ENCODE measurements at regions not wholly inside any gene's neighbourhood (a gene's known extent, or its start where the extent isn't known, plus 50 kb on each side); places are given as distances from the start of the nearest gene placed in this dataset.
"Not testable (repeated sequence)": the region's sequence is repeated elsewhere in the genome, so short reads cannot be mapped to it uniquely, and the experiment has no call there.

DNA sequence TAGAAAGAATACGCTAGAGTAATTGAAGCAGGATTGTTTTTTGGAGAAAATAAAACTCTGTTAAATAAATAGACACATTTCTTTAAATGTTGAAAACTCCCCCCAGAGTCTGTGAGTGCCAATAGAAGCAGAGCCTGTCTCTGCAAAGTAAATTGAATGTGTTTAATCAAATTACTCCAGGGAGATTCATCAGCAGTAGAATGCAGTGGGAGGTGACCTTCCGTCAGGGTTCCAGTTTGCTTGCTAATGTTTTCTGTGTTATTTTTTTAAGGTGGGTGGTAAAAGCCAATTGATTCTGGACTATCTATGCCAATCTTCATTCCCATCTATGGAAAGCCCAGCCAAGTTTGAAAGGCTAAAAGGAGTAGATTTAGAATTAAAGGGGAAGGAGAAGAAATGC, 612.4 kb upstream of the GRM7 start:
- no peak for DNase-seq

DNA sequence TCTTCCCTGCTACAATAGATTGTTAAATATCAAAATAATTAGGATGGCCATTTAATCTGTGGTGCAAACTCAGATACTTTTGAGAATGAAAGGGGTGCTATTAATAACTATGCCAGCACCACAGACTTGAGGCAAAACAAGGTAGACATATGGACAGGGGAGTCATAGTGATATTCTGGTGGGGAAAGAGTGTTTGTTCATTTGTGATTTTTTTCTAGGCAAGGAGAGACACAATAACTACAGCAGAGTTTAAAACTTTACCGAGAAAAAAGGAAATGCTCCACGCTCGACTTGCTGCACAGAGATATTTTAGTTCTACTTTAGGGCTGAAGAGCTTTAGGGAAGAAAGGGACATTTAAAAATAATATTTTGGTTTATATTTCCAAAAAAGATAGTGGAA, 611.2 kb upstream of the GRM7 start:
- no peak for DNase-seq

DNA sequence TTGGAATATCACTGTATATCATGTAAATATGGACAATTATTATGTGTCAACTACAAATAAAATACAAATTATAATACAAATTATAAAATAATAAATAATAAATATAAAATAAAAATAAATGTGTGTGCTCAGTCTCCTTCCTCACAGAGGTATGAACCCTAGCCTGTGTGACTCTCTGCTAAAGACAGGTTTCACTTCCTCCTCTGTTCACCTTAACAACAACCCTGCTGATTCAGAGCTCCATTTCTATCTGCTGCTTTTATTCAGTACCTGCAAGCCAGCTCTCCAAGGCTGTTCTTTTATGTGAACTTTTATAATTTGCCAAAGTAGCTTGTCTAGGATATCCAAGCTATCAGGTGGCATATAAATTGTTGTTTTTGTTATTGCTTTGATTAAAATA, 610.7 kb upstream of the GRM7 start:
- no peak for DNase-seq

DNA sequence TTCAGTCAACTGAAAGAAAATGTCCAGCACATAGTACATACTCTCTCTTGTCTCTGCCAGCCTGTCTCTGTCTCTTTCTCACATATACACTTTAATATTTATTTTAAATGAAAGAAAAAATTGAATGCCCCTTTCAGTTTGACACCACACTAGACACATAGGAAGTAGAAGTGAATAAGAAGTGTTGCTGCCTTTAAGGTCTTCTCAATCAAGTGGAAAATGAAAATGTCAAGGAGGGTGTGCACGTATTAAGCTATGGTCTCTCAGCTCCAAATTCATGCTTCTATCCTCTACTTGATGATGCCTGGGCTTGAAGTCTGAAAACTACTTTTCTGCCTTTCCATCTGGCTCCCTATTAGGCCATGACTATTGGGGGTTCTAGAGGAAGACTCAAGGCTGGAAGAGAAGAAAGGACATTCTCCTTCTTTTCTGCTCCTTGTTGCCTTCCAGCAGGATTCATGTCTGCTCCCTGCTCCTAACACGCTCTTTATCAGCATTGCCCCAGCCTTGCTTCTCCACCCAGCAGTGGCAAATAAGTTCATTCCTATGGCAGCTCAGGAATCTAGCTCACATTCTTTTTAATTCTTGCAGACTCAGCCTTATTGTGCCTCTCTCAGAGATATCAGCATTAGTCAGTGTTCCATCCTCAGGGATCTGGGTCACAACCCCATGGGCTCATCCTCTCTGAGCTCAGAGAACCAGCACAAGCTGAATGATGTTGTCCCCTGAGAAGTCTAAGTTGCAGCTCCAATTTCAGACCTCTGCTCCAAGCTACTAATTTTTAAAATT, 609.1 kb upstream of the GRM7 start:
- no peak for DNase-seq

DNA sequence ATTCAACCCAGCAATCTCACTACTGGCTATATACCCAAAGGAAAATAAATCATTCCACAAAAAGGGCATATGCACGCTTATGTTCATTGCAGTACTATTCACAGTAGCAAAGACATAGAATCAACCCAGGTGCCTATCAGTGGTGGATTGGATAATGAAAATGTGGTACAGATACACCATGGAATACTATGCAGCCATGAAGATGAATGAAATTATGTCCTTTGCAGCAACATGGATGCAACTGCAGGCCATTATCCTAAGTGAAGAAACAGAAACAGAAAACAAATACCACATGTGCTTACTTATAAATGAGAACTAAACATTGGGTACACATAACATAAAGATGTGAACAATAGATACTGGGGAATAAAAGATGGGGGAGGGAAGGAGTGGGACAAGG, 606.4 kb upstream of the GRM7 start:
- no peak for DNase-seq

DNA sequence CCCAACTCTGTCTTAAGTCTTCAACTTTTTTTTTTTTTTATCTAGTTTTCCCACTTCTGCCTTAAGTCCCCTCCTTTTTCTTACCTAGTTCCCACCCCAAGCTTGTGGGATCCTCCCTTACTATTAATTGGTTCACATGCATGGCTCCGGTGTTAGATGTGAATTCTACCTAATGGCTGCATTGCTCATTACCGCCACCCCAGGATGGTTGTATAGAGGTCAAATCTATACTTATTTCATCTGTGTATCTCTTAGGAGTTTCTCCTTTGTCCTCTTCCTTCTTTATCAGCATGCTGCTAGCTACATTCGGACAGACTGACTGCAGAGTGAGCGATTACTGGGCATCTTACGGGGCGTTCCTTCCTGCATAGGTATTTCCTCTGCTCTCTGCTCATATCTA, 605.7 kb upstream of the GRM7 start:
- DNase-seq: no peak

DNA sequence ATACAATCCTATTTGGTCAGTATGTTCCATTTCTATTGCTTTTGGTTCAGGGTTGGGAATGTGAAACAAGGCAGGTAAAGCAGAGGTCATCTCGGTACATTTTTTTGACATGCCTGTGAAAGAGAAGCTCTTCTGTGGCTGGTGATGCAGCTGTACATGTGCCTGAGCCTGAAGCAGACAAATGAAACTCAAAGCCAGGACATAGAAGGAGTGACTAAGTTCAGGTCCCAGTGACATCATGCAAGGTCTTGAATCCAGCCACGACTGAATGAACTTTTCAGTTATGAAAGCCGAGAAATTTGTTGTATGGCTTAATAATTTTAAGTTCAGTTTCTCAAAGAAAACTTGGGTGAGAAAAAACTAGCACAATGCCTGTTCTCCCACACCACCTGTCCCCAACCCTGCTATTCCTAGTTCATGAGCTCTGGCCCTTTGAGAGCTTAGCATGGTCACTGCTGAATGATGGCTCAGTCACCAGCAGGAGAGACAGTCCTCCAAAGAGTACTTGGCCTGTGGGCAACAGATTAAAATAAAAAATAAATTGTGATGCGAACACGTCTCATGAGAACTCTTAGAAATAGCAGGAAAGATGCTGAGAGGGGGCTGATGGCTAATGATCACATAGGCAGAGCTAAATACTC, 600.2 kb upstream of the GRM7 start:
- no peak for DNase-seq

DNA sequence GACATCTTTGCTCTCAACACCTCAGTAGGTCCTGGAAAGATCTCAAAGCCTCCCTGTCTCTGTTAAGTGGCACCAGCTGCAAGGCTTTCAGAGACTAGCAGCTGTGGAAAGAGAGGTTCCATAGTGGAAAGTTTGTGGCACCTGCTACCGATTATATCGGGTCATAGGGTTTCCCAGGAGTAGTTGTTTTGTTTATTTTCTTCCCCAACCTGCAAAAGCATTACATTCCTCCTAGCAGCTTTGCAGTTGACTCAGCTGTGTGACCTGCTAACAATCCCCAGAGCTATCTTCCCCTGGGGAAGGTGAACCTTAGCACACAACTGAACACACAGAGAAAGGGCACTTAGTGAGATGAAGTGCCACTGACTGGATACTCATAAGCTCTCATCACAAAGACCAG, 598.9 kb upstream of the GRM7 start:
- DNase-seq: no peak

DNA sequence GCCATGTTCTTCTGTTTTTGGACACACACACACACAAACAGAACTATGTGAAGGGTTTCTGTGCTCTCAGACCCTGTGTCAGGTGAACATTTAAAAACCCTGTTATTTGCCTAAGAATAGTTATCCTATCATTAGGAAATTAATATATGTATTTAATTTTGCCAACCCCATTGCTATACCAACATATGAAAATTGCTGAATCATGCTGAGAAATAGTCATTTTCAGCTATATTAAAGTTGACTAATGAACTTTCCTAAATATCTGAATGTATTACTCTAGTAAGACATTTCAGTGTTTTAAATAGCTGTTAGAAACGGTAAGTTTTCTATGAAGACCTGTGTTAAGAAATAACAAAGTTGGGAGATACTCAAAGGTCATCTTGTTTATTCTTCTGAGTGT, 596.9 kb upstream of the GRM7 start:
- DNase-seq: no peak

DNA sequence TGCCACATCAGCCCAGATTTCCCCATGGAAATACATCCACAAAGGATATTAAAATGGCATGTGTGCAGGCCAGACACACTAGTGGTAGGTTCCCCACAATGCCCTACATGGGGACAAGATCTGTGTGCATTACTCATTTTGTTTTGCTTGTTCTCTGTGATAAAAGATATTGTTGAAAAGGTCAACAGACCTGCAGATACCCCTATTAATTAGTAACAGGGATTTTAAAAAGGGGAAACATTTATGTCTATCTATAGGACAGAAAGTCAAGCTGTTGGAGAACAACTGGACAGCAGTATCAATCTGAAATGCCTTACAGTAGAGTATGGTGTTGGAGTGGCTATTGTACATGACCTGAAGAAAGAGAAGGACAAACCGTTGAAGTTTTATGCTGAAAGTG, 596.0 kb upstream of the GRM7 start:
- no peak for DNase-seq

DNA sequence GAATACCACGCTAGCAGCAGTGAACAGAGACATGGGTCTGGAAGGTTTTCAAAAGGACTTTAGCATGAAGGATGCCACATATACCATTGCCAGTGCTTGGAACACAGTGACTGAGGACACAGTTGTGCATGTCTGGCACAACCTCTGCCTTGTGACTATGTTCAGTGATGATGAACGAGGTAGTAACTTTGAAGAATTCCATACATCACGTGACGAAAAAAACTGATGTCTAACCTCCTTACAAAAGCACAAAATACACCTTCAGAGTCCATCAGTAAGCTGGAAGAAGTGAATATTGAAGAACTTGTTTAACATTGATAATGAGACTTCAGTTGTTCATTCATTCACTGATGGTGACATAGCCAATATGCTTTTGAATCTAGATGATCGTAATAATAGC, 594.8 kb upstream of the GRM7 start:
- no peak for DNase-seq

DNA sequence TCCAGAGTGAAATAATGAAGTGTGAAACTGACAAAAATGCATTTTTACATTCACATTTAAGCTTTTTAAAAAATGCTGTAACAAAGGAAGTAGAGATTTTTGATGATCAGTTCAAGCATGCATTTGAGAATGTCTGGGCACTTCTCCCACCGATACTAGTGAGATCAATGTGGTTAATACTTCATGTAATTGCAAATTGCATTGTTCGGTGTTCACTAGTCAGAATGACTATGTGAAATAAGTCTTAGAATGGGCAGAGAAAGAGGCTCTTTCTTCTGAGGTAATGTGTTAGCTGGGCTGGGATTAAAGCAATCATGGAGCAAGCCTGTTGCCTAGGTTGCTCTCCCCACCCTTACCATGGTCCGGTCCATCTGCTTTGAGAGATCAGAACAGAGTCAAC, 587.0 kb upstream of the GRM7 start:
- DNase-seq: no peak

DNA sequence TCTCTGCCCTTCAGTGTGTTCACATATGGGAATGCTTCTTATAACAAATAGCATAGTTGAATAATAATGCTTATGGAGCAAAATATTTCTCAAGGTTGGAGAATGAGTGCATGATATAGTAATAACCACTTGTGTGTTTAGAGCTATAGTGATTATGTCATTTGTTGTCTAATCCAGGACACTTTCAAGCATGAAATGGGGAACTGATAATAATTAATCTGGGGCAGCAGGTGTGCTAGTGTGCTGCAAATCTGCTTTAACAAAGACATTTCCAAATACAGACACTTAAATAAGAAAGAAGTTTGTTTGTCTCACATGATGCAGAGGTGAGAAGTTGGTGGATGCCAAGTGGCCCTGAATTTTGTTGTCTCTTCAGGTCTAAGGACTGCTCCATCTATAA, 579.3 kb upstream of the GRM7 start:
- no peak for DNase-seq

DNA sequence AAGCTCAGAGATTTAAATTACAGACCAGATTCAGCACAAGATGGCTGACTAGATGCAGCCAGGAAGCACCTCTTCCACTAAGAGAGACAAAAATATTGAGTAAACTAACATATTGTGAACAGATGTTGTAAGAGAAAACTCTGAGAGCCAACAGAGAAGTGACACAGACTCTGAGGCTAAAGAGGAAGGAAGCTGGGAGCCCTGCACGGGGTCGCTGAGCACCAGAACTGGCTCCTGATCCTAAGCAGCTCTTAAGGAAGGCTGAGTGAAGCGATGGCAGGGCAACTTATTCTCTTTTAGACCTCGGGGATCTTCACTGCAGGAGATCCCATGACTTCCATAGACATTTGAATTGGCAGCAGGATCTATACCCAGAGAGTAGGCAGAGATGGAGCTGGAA, 578.0 kb upstream of the GRM7 start:
- DNase-seq: no peak

DNA sequence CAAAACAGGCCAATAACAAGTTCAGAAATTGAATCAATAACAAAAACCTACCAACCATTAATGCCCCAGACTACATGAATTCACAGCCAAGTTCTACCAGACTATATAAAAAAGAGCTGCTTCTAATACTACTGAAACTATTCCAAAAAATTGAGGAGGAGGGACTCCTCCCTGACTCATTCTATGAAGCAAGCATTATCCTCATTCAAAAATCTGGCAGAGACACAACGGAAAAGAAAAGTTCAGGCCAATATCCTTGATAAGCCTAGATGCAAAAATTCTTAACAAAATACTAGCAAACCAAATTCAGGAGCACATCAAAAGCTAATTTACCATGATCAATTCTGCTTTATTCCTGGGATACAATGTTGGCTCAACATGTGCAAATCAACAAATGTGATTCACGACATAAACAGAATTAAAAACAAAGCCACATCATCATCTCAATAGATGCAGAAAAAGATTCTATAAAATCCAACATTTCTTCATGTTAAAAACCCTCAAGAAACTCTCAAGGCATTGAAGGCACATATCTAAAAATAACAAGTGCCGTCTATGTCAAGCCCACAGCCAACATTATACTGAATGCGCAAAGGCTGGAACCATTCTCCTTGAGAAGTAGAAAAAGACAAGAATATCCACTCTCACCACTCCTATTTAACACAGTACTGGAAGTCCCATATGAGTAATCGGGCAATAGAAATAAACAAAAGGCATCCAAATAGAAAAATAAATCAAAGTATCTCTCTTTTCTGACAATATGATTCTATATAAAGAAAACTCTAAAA, 573.6 kb upstream of the GRM7 start:
- DNase-seq: no peak

DNA sequence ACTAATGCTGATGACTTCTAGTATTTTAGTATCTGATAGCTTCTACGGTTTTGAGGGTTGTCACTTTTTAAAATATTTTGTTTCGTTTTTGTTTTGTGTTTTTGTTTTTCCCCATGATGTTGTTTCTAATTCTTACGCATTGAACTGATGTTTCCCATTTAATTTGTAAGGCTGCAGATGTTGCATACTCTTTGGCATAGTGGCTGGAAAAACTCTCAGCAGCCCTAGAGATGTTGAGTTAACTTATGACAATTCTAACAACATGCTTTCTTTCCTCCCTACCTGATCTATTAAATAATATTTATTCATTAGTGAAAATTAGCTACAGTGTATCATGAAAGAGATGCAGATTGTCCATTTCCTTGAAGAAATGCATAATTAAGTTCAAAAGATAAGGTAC, 559.3 kb upstream of the GRM7 start:
- no peak for DNase-seq

DNA sequence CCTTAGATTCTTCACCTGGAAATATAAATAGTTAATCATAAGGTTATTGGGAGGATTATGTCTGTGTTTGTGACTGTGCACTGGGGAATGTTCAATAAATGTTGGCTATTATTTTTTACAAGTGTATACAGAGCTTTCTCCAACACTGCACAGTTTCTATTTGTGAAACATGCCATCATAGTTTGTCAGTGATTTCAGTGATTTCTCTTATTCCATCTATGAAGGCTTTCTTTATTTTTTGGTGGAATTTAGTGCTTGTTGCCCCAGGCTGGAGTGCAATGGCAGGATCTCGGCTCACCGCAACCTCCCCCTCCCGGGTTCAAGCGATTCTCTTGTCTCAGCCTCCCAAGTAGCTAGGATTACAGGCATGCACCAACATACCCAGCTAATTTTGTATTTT, 545.0 kb upstream of the GRM7 start:
- no peak for DNase-seq

DNA sequence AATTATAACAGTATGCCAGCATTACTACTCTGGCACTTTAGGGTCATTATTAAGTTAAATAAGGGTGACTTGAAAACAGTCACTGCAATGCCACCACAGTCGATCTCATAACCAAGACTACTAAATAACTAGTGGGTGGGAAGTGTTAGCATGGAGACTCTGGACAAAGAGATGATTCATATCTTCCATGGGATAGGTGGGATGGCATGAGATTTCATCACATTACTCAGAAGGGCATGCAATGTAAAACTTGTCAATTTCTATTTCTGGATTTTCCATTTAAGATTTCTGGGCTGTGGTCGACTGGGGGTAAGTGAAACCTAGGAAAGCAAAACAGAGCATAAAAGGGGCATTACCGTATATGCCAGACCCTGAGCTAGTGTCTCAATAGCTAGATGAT, 538.9 kb upstream of the GRM7 start:
- no peak for DNase-seq

DNA sequence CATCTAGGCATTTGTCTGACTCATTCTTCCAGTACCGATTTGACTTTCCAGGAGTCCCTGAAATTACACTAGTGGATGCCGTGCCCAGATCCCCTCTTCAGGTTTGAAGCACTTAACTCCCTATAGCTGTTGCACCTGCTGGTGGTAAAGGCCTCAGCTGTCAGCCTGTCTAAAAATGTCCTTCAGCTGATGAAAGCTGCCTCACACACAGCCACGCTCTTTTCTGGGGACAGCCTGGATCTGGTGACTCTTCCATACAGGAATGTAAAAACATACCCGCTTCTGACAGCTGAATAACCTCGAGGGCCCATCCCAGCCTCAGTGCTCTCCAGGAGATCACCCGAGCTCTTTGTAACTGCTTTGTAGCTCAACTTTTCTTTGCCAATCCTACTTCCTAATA, 534.1 kb upstream of the GRM7 start:
- no peak for DNase-seq

DNA sequence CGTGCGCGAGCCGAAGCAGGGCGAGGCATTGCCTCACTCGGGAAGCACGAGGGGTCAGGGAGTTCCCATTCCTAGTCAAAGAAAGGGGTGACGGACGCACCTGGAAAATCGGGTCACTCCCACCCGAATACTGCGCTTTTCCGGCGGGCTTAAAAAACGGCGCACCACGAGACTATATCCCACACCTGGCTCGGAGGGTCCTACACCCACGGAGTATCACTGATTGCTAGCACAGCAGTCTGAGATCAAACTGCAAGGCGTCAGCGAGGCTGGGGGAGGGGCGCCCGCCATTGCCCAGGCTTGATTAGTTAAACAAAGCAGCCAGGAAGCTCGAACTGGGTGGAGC, 520.0 kb upstream of the GRM7 start:
- not testable (repeated sequence) for DNase-seq

DNA sequence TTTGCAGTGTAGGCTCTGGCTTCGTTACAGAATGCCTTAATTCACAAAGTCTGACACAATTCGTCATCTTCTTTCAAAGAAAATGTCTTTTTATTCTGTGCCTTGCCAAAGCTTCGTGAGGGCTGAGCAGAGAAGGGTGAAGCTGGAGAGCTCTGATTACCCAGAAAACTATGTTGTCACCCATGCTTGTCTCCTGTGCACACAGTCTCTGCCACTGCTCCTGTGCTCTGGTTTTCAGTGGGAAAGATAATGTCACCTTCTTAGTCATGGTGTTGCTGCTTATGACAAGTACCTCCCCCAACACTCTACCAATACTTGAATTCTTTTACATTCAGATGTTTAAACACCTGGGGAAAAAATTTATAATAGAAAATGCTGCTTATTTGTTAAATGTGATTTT, 509.2 kb upstream of the GRM7 start:
- DNase-seq: no peak

DNA sequence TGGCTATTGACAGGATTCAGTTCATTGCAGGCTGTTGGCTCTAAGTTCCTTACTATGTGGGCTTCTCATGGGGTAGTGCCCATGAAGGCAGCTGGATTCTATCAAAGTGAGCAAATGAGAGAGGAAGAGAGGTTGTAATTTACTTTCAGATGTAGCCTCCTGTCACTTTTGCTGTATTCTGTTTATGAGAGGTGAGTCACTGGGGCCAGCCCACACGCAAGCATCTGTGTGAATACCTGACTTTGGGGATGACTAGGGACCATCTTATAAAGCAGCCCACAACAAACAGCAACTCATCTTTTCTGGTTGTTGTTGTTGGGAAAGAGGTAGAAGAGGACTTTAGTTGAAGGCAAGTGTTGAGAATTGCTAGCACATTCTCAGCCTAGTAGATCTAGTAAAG, 506.3 kb upstream of the GRM7 start:
- DNase-seq: no peak

DNA sequence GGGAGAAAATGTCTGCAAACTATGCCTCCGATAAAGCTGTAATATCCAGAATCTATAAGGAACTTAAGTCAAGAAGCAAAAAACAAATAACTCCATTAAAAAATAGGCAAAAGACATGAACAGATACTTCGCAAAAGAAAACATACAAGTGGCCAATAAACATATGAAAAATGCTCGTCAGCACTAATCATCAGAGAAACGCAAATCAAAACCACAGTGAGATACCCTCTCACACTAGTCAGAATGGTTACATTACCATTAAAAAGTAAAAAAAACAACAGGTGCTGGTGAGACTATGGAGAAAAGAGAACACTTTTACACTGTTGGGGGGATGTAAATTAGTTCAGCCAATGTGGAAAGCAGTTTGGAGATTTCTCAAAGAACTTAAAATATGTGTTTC, 498.5 kb upstream of the GRM7 start:
- DNase-seq: no peak

DNA sequence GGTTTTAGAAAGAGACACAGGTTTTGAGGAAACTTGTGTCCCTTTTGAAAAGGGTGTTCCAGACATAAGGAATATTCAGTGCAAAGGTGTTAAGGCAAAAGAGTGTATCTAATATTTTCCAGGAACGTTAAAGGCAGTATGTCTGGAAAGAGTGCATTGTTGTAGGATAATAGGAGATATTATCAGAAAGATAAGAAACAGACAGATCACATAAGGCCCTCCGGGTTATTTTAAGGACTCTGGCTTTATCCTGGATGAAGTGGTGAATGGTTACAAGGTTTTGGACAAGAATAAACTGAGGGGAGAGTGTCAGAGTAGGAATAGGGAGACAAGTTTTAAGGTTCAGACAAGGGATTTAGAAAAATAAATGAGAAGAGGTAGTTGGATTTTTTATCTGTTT, 493.7 kb upstream of the GRM7 start:
- no peak for DNase-seq
